Fibroblast of the aortic adventitia (primary cell): ENCODE measurements at regions not wholly inside any gene's neighbourhood (a gene's known extent, or its start where the extent isn't known, plus 50 kb on each side); places are given as distances from the start of the nearest gene placed in this dataset.

ENCODE experiments used
- DNase-seq: peaks from one replicate; pipeline ENCODE4 v3.0.0-alpha.2; 2010; ENCODE audit warnings: low read depth
- H3K4me3 ChIP-seq: 2 replicates; pipeline ENCODE4 v1.5.1; 2011; ENCODE audit warnings: low read depth, mild to moderate bottlenecking, control low read depth, low read length, moderate library complexity
- TF ChIP-seq, protein P1 (sequence below): IDR thresholded peaks from 2 replicates; pipeline ENCODE4 v1.5.1; 2011; ENCODE audit warnings: mild to moderate bottlenecking, low read length, control low read depth, inconsistent platforms; ENCODE audit not compliant: insufficient read depth

- no peak for DNase-seq
- TF ChIP-seq, protein P1, sequence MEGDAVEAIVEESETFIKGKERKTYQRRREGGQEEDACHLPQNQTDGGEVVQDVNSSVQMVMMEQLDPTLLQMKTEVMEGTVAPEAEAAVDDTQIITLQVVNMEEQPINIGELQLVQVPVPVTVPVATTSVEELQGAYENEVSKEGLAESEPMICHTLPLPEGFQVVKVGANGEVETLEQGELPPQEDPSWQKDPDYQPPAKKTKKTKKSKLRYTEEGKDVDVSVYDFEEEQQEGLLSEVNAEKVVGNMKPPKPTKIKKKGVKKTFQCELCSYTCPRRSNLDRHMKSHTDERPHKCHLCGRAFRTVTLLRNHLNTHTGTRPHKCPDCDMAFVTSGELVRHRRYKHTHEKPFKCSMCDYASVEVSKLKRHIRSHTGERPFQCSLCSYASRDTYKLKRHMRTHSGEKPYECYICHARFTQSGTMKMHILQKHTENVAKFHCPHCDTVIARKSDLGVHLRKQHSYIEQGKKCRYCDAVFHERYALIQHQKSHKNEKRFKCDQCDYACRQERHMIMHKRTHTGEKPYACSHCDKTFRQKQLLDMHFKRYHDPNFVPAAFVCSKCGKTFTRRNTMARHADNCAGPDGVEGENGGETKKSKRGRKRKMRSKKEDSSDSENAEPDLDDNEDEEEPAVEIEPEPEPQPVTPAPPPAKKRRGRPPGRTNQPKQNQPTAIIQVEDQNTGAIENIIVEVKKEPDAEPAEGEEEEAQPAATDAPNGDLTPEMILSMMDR, result no peak
- no peak overlapping the region for H3K4me3 ChIP-seq
Measured at GRCh38 chr15:58381697-58382096, 50.1 kb upstream of the LIPC start.
